ENCODE measurements at regions not wholly inside any gene's neighbourhood (a gene's known extent, or its start where the extent isn't known, plus 50 kb on each side); places are given as distances from the start of the nearest gene placed in this dataset.

DNA sequence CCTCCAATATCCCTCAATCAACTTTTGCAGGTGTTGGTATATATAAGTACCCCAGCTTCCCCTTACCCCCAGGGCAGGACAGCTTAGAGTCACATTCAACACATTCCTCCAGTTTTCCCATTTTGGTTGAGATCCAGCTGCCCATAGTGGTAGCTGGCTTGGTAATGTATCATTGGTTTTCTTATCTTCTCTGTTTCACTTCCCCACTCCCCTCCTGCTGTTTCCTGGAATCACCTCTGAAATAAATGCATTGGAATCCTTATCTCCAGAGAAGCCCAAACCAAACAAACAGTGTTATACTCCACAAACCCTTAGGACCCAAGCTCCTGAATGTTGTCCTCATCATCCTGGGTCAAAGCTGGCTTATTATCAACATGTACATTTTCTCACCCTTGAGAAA is 184.8 kb downstream of the TMEM38B start:
- TF ChIP-seq, protein P1, sequence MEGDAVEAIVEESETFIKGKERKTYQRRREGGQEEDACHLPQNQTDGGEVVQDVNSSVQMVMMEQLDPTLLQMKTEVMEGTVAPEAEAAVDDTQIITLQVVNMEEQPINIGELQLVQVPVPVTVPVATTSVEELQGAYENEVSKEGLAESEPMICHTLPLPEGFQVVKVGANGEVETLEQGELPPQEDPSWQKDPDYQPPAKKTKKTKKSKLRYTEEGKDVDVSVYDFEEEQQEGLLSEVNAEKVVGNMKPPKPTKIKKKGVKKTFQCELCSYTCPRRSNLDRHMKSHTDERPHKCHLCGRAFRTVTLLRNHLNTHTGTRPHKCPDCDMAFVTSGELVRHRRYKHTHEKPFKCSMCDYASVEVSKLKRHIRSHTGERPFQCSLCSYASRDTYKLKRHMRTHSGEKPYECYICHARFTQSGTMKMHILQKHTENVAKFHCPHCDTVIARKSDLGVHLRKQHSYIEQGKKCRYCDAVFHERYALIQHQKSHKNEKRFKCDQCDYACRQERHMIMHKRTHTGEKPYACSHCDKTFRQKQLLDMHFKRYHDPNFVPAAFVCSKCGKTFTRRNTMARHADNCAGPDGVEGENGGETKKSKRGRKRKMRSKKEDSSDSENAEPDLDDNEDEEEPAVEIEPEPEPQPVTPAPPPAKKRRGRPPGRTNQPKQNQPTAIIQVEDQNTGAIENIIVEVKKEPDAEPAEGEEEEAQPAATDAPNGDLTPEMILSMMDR (IDR thresholded peaks at IDR 0.05) = no peak
- TF ChIP-seq POLR2AphosphoS5 (IDR thresholded peaks at IDR 0.05) = no peak
- TF ChIP-seq POLR2A (IDR thresholded peaks at IDR 0.05) = no peak
- TF ChIP-seq EP300 (IDR thresholded peaks at IDR 0.05) = no peak
